ENCODE measurements at regions not wholly inside any gene's neighbourhood (a gene's known extent, or its start where the extent isn't known, plus 50 kb on each side); places are given as distances from the start of the nearest gene placed in this dataset.

DNA sequence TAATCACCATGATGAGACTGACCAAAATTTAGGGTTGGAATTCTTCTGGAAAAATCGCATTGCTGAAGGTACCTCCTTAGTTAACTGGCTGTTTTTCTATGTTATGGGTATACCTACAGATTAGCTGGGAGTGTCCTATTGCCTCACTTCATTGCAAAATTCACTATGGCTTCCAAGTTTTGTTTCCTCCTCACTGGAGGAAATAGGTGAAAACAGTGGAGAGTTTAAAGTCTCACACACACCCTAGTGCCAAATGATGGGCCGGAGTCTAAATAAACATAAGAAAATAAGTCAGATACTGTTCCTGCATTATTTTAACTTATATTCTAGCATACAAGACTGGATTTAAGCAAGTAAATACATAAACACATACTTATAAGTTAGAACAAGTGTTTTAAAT lies 98.2 kb downstream of the AHR start:
- TF ChIP-seq, protein P1, sequence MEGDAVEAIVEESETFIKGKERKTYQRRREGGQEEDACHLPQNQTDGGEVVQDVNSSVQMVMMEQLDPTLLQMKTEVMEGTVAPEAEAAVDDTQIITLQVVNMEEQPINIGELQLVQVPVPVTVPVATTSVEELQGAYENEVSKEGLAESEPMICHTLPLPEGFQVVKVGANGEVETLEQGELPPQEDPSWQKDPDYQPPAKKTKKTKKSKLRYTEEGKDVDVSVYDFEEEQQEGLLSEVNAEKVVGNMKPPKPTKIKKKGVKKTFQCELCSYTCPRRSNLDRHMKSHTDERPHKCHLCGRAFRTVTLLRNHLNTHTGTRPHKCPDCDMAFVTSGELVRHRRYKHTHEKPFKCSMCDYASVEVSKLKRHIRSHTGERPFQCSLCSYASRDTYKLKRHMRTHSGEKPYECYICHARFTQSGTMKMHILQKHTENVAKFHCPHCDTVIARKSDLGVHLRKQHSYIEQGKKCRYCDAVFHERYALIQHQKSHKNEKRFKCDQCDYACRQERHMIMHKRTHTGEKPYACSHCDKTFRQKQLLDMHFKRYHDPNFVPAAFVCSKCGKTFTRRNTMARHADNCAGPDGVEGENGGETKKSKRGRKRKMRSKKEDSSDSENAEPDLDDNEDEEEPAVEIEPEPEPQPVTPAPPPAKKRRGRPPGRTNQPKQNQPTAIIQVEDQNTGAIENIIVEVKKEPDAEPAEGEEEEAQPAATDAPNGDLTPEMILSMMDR (IDR thresholded peaks at IDR 0.05): no peak
- Histone ChIP-seq H3K4me2 (ENCODE audit: low read length) (no peak overlapping the region), H3K79me2 (no peaks in the 10 kb centered on the region), H3K27me3 (ENCODE audit: control insufficient read depth, insufficient read depth, low read length) (no peaks in the 10 kb centered on the region), H3K36me3 (ENCODE audit: control insufficient read depth, insufficient read depth, low read length) (no peaks in the 10 kb centered on the region), H3K9ac (no peak overlapping the region), H3K4me1 (no peaks in the 10 kb centered on the region), H3K27ac (no peak overlapping the region), H3K9me3 (ENCODE audit: control insufficient read depth, low read length) (no peaks in the 10 kb centered on the region), H2AFZ (no peak overlapping the region), H3K4me3 (ENCODE audit: low read depth, low read length) (no peak overlapping the region)

DNA sequence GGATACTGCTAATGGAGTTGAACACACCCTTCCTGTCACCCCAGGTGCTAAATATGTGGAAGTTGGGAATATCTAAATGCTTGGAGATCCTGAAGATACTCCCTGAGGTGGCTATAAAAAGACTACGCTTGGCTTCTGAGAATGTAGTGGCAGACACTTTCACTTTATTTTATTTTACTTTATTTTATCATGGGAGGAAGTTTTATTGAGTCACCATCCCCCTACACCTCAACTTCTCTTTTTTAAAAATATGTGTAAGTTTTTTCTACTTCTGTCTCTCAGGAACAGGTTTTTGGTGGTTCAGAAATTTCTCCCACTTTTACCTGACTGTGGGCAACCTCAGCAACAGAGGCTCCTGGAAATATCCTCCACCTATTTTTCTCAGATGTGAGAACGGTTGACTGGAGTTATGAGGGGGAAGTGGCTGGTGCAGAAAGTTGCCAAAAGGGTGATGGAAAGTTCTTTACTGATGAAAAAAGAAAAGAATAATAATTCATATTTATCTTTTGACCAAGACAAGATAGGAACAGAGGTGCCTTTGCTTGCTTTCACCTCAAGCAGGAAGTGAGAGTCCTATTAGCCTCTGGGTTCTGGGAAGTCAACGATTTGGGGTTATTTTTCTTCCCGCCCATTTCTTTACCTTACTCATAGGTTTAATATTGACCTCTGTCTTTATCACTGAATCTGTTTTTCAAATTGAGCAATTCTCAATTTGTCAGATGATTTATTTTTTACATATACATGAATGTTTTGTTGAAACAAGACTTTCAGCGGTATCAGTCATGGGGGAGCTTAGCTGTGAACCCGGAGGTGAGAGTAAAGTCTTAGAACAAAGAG lies 103.6 kb downstream of the AHR start:
- TF ChIP-seq, protein P1 (IDR thresholded peaks at IDR 0.05): no peak
- Histone ChIP-seq H3K4me2 (ENCODE audit: low read length) (no peak overlapping the region), H3K4me3 (ENCODE audit: low read depth, low read length) (no peak overlapping the region), H3K79me2 (no peaks in the 10 kb centered on the region), H3K9me3 (ENCODE audit: control insufficient read depth, low read length) (no peaks in the 10 kb centered on the region), H3K36me3 (ENCODE audit: control insufficient read depth, insufficient read depth, low read length) (no peaks in the 10 kb centered on the region), H3K4me1 (no peaks in the 10 kb centered on the region), H3K9ac (no peak overlapping the region), H3K27me3 (ENCODE audit: control insufficient read depth, insufficient read depth, low read length) (no peaks in the 10 kb centered on the region), H3K27ac (no peak overlapping the region), H2AFZ (no peak overlapping the region)

DNA sequence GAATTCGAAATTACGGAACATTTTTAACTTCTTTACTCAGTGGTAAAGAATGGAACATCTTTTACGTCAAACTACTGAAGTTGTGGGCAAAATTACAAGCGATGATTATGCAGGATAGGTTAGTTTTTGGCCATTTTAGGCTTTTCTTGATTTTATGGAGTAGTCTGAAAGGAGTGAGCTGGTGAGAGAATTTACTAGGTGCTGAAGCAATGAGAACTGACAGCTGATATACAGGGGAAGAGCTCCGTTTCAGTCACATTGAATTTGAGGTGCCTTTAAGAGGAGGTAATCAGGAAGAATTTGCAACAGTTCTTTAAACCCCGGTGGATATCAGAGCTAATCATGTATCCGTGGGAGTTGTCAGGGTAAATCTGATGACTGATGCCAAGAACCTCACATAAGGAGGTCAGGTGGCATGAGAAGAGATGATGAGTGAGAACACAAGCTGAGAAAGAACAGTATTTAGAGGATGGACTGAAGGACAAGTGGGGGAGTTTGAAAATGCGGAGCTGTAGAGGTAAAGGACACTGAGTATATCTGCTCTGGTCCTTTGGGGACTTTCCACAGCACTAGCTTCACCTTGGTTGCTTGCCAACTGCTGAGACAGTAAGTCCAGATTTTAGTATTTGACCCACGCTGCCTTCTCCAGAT lies 104.3 kb downstream of the AHR start:
- H3K27ac ChIP-seq: no peak overlapping the region
- no peak overlapping the region for H3K9ac ChIP-seq
- no peak overlapping the region for H3K4me2 ChIP-seq (ENCODE audit: low read length)
- no peaks in the 10 kb centered on the region for H3K79me2 ChIP-seq
- no peak overlapping the region for H3K4me3 ChIP-seq (ENCODE audit: low read depth, low read length)
- no peaks in the 10 kb centered on the region for H3K27me3 ChIP-seq (ENCODE audit: control insufficient read depth, insufficient read depth, low read length)
- no peaks in the 10 kb centered on the region for H3K9me3 ChIP-seq (ENCODE audit: control insufficient read depth, low read length)
- TF ChIP-seq, protein P1 (IDR thresholded peaks at IDR 0.05): no peak
- H3K4me1 ChIP-seq: no peaks in the 10 kb centered on the region
- no peaks in the 10 kb centered on the region for H3K36me3 ChIP-seq (ENCODE audit: control insufficient read depth, insufficient read depth, low read length)
- H2AFZ ChIP-seq: no peak overlapping the region

DNA sequence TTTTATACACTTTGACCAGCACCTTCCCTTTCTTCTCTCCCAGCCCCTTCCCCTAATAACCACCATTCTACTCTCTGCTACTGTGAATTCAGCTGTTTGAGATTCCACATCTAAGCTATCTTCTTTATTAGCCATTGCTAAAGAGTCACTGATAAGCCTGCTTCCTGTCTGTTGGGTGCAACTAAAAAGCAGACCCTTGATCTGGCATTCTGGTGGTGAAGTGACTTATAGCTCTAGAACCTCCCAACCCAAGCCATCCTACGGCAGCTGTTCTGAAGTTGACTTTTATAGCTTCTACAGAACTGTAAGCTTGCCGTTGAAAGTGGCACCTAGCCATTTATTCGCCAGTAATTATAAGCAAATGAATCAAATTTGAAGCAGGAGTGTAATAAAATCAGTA lies 105.6 kb downstream of the AHR start:
- H3K4me2 ChIP-seq (ENCODE audit: low read length): no peak overlapping the region
- H2AFZ ChIP-seq: no peak overlapping the region
- no peaks in the 10 kb centered on the region for H3K36me3 ChIP-seq (ENCODE audit: control insufficient read depth, insufficient read depth, low read length)
- no peak overlapping the region for H3K4me3 ChIP-seq (ENCODE audit: low read depth, low read length)
- H3K9me3 ChIP-seq (ENCODE audit: control insufficient read depth, low read length): no peaks in the 10 kb centered on the region
- no peaks in the 10 kb centered on the region for H3K4me1 ChIP-seq
- H3K27ac ChIP-seq: no peak overlapping the region
- TF ChIP-seq, protein P1 (IDR thresholded peaks at IDR 0.05): no peak
- no peaks in the 10 kb centered on the region for H3K79me2 ChIP-seq
- no peaks in the 10 kb centered on the region for H3K27me3 ChIP-seq (ENCODE audit: control insufficient read depth, insufficient read depth, low read length)
- no peak overlapping the region for H3K9ac ChIP-seq
